ENCODE measurements at regions not wholly inside any gene's neighbourhood (a gene's known extent, or its start where the extent isn't known, plus 50 kb on each side); places are given as distances from the start of the nearest gene placed in this dataset.
"Not testable (repeated sequence)": the region's sequence is repeated elsewhere in the genome, so short reads cannot be mapped to it uniquely, and the experiment has no call there.

GRCh38 chr6:121557146-121557940 is 121.9 kb downstream of the GJA1 start:
- no peak for TF ChIP-seq CTCF (IDR thresholded peaks at IDR 0.05)
- no peak for TF ChIP-seq POLR2A (IDR thresholded peaks at IDR 0.05)
- no peak for TF ChIP-seq EP300 (IDR thresholded peaks at IDR 0.05)
- TF ChIP-seq POLR2AphosphoS5 (IDR thresholded peaks at IDR 0.05): no peak
- no peaks in the 10 kb centered on the region for H3K9me3 ChIP-seq
- H3K27ac ChIP-seq: no peak overlapping the region
- no peaks in the 10 kb centered on the region for H3K4me1 ChIP-seq
- H3K36me3 ChIP-seq: no peaks in the 10 kb centered on the region
- H3K4me3 ChIP-seq: no peak overlapping the region
- WGBS: 72% methylated on average over 2 of the region's 2 CpGs
- no peak for DNase-seq (ENCODE audit: low spot score in 2 of 2)
- H3K27me3 ChIP-seq: no peaks in the 10 kb centered on the region

- H3K27ac ChIP-seq: no peak overlapping the region
- 92% methylated on average over 3 of the region's 3 CpGs for WGBS
- no peaks in the 10 kb centered on the region for H3K36me3 ChIP-seq
- TF ChIP-seq CTCF (IDR thresholded peaks at IDR 0.05): no peak
- H3K9me3 ChIP-seq: peaks cover 8% of the 10 kb centered on the region
- no peak overlapping the region for H3K4me3 ChIP-seq
- no peaks in the 10 kb centered on the region for H3K27me3 ChIP-seq
- DNase-seq (ENCODE audit: low spot score in 2 of 2): no peak
- H3K4me1 ChIP-seq: no peaks in the 10 kb centered on the region
Observed at GRCh38 chr6:121559611-121560269, 124.3 kb downstream of the GJA1 start.

GRCh38 chr6:121560476-121560875 is 125.0 kb downstream of the GJA1 start:
- Histone ChIP-seq H3K36me3 (no peaks in the 10 kb centered on the region), H3K9me3 (peaks cover 10% of the 10 kb centered on the region), H3K4me3 (no peak overlapping the region), H3K27me3 (no peaks in the 10 kb centered on the region), H3K4me1 (no peaks in the 10 kb centered on the region), H3K27ac (no peak overlapping the region)
- no peak for DNase-seq (ENCODE audit: low spot score in 2 of 2)
- no peak for TF ChIP-seq POLR2AphosphoS5 (IDR thresholded peaks at IDR 0.05)
- no peak for TF ChIP-seq CTCF (IDR thresholded peaks at IDR 0.05)

- no peak for DNase-seq (ENCODE audit: low spot score in 2 of 2)
- Histone ChIP-seq H3K4me3 (no peak overlapping the region), H3K4me1 (no peaks in the 10 kb centered on the region), H3K36me3 (no peaks in the 10 kb centered on the region), H3K27me3 (no peaks in the 10 kb centered on the region), H3K27ac (no peak overlapping the region), H3K9me3 (peaks cover 10% of the 10 kb centered on the region)
- WGBS: 67% methylated on average over 1 of the region's 1 CpG
- no peak for TF ChIP-seq POLR2AphosphoS5 (IDR thresholded peaks at IDR 0.05)
- no peak for TF ChIP-seq EP300 (IDR thresholded peaks at IDR 0.05)
- no peak for TF ChIP-seq POLR2A (IDR thresholded peaks at IDR 0.05)
- TF ChIP-seq CTCF (IDR thresholded peaks at IDR 0.05): no peak
Observed at GRCh38 chr6:121563286-121563685, 127.8 kb downstream of the GJA1 start.

GRCh38 chr6:121564529-121564928 is 129.1 kb downstream of the GJA1 start:
- DNase-seq (ENCODE audit: low spot score in 2 of 2); H3K27me3 ChIP-seq; H3K4me3 ChIP-seq; H3K36me3 ChIP-seq; H3K27ac ChIP-seq; H3K4me1 ChIP-seq: not testable (repeated sequence)
- peaks cover 10% of the 10 kb centered on the region for H3K9me3 ChIP-seq
- 92% methylated on average over 5 of the region's 5 CpGs for WGBS

Measured in suprapubic skin (tissue), 4 donors.